ENCODE measurements at regions not wholly inside any gene's neighbourhood (a gene's known extent, or its start where the extent isn't known, plus 50 kb on each side); places are given as distances from the start of the nearest gene placed in this dataset.

DNA sequence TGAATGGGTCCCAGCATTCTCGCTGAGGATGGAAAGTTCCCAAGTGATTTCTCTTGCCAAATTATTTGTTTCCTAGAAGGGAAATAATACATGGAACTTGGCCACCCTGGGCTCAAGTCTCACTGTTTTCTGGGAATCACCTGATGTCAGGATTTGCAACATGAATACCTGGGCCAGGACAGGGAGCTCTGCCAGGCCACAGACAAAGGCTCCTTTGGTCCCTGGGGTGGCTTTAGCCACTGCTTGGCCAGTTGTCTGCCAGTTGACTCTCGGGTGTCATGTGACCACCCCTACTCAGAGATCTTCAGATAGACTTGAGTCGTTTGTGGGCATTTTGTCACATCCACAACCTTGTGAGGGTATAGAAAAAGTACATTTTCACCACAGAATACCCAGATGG lies 258.0 kb upstream of the HABP2 start:
- no peaks in the 10 kb centered on the region for H3K4me1 ChIP-seq (ENCODE audit: control insufficient read depth in 1 of 2, low read depth in 2 of 2)
- H3K9me3 ChIP-seq: no peaks in the 10 kb centered on the region
- H3K27me3 ChIP-seq (replicated peaks; ENCODE audit: insufficient read depth): no peaks in the 10 kb centered on the region
- ATAC-seq (ENCODE audit: insufficient number of reproducible peaks, low FRiP score, low read depth): no peak
- DNase-seq (ENCODE audit: low spot score): no peak
- no peak overlapping the region for H3K4me3 ChIP-seq
- TF ChIP-seq, protein P1, sequence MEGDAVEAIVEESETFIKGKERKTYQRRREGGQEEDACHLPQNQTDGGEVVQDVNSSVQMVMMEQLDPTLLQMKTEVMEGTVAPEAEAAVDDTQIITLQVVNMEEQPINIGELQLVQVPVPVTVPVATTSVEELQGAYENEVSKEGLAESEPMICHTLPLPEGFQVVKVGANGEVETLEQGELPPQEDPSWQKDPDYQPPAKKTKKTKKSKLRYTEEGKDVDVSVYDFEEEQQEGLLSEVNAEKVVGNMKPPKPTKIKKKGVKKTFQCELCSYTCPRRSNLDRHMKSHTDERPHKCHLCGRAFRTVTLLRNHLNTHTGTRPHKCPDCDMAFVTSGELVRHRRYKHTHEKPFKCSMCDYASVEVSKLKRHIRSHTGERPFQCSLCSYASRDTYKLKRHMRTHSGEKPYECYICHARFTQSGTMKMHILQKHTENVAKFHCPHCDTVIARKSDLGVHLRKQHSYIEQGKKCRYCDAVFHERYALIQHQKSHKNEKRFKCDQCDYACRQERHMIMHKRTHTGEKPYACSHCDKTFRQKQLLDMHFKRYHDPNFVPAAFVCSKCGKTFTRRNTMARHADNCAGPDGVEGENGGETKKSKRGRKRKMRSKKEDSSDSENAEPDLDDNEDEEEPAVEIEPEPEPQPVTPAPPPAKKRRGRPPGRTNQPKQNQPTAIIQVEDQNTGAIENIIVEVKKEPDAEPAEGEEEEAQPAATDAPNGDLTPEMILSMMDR (IDR thresholded peaks at IDR 0.05): no peak
- no peak overlapping the region for H3K27ac ChIP-seq
- H3K36me3 ChIP-seq: no peaks in the 10 kb centered on the region

DNA sequence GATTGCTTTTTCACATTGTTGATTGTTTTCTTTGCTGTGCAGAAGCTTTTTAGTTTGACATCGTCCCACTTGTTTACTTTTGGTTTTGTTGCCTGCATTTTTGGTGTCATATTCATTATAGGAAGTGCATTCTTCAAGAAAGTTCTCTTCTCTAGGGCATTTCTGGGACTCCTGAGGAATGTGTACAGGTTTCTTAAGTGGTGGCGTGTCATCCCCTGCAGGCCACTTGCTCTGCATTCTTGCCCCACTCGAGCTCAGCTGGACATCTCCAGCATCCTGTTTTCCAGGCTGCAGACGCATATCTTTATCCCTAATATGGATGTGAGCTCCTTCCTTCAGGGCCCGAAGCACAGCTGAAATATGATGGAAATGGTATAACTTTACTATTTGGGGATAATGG lies 255.6 kb upstream of the HABP2 start:
- TF ChIP-seq, protein P1 (IDR thresholded peaks at IDR 0.05): no peak
- no peaks in the 10 kb centered on the region for H3K4me1 ChIP-seq (ENCODE audit: control insufficient read depth in 1 of 2, low read depth in 2 of 2)
- no peaks in the 10 kb centered on the region for H3K27me3 ChIP-seq (replicated peaks; ENCODE audit: insufficient read depth)
- no peak overlapping the region for H3K4me3 ChIP-seq
- H3K9me3 ChIP-seq: no peaks in the 10 kb centered on the region
- no peaks in the 10 kb centered on the region for H3K36me3 ChIP-seq
- H3K27ac ChIP-seq: no peak overlapping the region
- ATAC-seq (ENCODE audit: insufficient number of reproducible peaks, low FRiP score, low read depth) (no peak), DNase-seq (ENCODE audit: low spot score) (no peak)

DNA sequence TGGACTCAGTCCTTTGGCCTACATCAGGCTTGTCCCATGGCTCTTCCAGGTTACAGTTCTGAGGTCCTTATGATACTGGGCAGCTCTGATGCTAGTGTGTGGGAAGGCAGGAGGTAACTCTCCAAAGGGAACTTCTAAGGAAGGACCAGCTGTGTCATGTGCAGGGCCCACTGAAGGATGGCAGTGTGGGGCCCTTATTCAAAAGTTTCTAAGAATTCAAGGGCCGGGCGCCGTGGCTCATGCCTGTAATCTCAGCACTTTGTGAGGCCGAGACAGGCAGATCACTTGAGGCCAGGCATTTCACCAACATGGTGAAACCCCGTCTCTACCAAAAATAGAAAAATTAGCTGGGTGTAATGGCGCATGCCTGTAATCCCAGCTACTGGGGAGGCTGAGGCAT lies 254.2 kb upstream of the HABP2 start:
- no peaks in the 10 kb centered on the region for H3K4me1 ChIP-seq (ENCODE audit: control insufficient read depth in 1 of 2, low read depth in 2 of 2)
- TF ChIP-seq, protein P1 (IDR thresholded peaks at IDR 0.05): no peak
- H3K36me3 ChIP-seq: no peaks in the 10 kb centered on the region
- no peaks in the 10 kb centered on the region for H3K27me3 ChIP-seq (replicated peaks; ENCODE audit: insufficient read depth)
- no peaks in the 10 kb centered on the region for H3K9me3 ChIP-seq
- H3K4me3 ChIP-seq: no peak overlapping the region
- no peak for ATAC-seq (ENCODE audit: insufficient number of reproducible peaks, low FRiP score, low read depth)
- no peak overlapping the region for H3K27ac ChIP-seq
- DNase-seq (ENCODE audit: low spot score): no peak

DNA sequence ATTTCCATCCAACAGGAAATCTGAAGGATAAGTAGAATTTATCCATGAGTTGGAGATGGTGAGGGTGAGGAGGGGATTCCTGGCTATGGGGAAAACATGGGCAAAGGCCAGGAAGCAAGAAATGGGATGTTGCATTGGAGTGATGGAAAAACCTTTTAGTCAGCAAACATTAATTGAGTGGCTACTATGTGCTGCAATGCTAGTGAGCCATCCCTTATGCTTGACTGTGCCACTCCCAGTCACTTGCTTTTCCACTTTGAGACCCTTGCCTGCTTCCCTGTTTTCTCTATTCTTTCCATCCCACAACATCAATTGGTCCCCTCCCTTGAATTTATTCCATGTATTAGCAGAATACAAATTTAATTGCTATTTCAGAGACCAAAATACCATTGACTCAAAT lies 252.7 kb upstream of the HABP2 start:
- Histone ChIP-seq H3K9me3 (no peaks in the 10 kb centered on the region), H3K4me1 (ENCODE audit: control insufficient read depth in 1 of 2, low read depth in 2 of 2) (no peaks in the 10 kb centered on the region), H3K4me3 (no peak overlapping the region), H3K27me3 (replicated peaks; ENCODE audit: insufficient read depth) (no peaks in the 10 kb centered on the region), H3K36me3 (no peaks in the 10 kb centered on the region), H3K27ac (no peak overlapping the region)
- TF ChIP-seq, protein P1 (IDR thresholded peaks at IDR 0.05): no peak
- DNase-seq (ENCODE audit: low spot score) (no peak), ATAC-seq (ENCODE audit: insufficient number of reproducible peaks, low FRiP score, low read depth) (no peak)

DNA sequence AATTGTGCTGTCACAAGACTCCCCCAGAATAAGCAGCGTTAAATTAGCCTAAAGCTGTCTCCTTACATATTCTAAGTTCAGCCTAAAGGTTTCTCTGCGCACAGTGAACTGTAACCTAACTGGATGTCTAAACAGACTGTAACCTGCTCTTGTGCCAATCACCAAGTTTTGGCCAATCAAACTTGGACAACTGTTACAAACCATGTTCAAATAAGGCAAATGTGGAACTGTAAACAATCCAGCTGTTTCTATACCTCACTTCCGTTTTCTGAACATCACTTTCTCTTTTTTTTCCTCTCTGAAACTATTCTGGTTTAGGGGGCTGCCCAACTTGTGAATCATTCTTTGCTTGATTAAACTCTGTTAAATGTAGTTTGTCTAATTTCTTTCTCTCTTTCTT lies 252.2 kb upstream of the HABP2 start:
- TF ChIP-seq, protein P1 (IDR thresholded peaks at IDR 0.05): no peak
- DNase-seq (ENCODE audit: low spot score) (no peak), ATAC-seq (ENCODE audit: insufficient number of reproducible peaks, low FRiP score, low read depth) (no peak)

More for the DNA sequence above, 252.2 kb upstream of the HABP2 start:
- Histone ChIP-seq H3K27me3 (replicated peaks; ENCODE audit: insufficient read depth) (no peaks in the 10 kb centered on the region), H3K4me1 (ENCODE audit: control insufficient read depth in 1 of 2, low read depth in 2 of 2) (no peaks in the 10 kb centered on the region), H3K4me3 (no peak overlapping the region), H3K9me3 (no peaks in the 10 kb centered on the region), H3K27ac (no peak overlapping the region), H3K36me3 (no peaks in the 10 kb centered on the region)
